ENCODE measurements at regions not wholly inside any gene's neighbourhood (a gene's known extent, or its start where the extent isn't known, plus 50 kb on each side); places are given as distances from the start of the nearest gene placed in this dataset.

- no peak for TF ChIP-seq CTCF (IDR thresholded peaks at IDR 0.05)
- no peak for DNase-seq
- Mint-ChIP-seq H3K9me3 (peaks cover 26% of the 10 kb centered on the region), H3K27me3 (ENCODE audit: low read depth, poor library complexity) (peaks cover 16% of the 10 kb centered on the region), H3K36me3 (ENCODE audit: low read depth) (no peaks in the 10 kb centered on the region), H3K4me3 (no peak overlapping the region), H3K4me1 (peaks cover 34% of the 10 kb centered on the region), H3K27ac (no peak overlapping the region)
Observed at GRCh38 chrX:39639871-39640270, 457.9 kb downstream of the BCOR start.

- no peaks in the 10 kb centered on the region for H3K36me3 Mint-ChIP-seq (ENCODE audit: low read depth)
- peaks cover 43% of the 10 kb centered on the region for H3K4me1 Mint-ChIP-seq
- no peak overlapping the region for H3K27ac Mint-ChIP-seq
- peaks cover 25% of the 10 kb centered on the region for H3K9me3 Mint-ChIP-seq
- DNase-seq = no peak
- TF ChIP-seq CTCF (IDR thresholded peaks at IDR 0.05) = no peak
- no peak overlapping the region for H3K4me3 Mint-ChIP-seq
- peaks cover 16% of the 10 kb centered on the region for H3K27me3 Mint-ChIP-seq (ENCODE audit: low read depth, poor library complexity)
Observed at GRCh38 chrX:39640866-39641265, 456.9 kb downstream of the BCOR start.

- Mint-ChIP-seq H3K27ac (peak overlapping the region; percentile 66), H3K36me3 (ENCODE audit: low read depth) (no peaks in the 10 kb centered on the region), H3K4me1 (peaks cover 45% of the 10 kb centered on the region), H3K9me3 (peaks cover 31% of the 10 kb centered on the region), H3K4me3 (peak overlapping the region; percentile 47), H3K27me3 (ENCODE audit: low read depth, poor library complexity) (peaks cover 15% of the 10 kb centered on the region)
- peak; percentile 35 for DNase-seq
- TF ChIP-seq CTCF (IDR thresholded peaks at IDR 0.05) = no peak
Observed at GRCh38 chrX:39642071-39642470, 455.7 kb downstream of the BCOR start.

GRCh38 chrX:39643550-39643949 is 454.2 kb downstream of the BCOR start:
- no peaks in the 10 kb centered on the region for H3K36me3 Mint-ChIP-seq (ENCODE audit: low read depth)
- peaks cover 45% of the 10 kb centered on the region for H3K4me1 Mint-ChIP-seq
- TF ChIP-seq CTCF (IDR thresholded peaks at IDR 0.05) = no peak
- no peak overlapping the region for H3K4me3 Mint-ChIP-seq
- no peak for DNase-seq
- H3K27ac Mint-ChIP-seq = no peak overlapping the region
- H3K9me3 Mint-ChIP-seq = peaks cover 38% of the 10 kb centered on the region
- peaks cover 11% of the 10 kb centered on the region for H3K27me3 Mint-ChIP-seq (ENCODE audit: low read depth, poor library complexity)

- Mint-ChIP-seq H3K9me3 (peaks cover 31% of the 10 kb centered on the region), H3K36me3 (ENCODE audit: low read depth) (no peaks in the 10 kb centered on the region), H3K27ac (peak overlapping the region; percentile 43), H3K4me3 (peak overlapping the region; percentile 49), H3K4me1 (peaks cover 45% of the 10 kb centered on the region), H3K27me3 (ENCODE audit: low read depth, poor library complexity) (peaks cover 9% of the 10 kb centered on the region)
- TF ChIP-seq CTCF (IDR thresholded peaks at IDR 0.05) = no peak
- peak; percentile 54 for DNase-seq
Observed at GRCh38 chrX:39645178-39645895, 452.4 kb downstream of the BCOR start.

All from nephron progenitor cell (in vitro differentiated cells).